Skeletal muscle satellite cell (primary cell): ENCODE measurements at regions not wholly inside any gene's neighbourhood (a gene's known extent, or its start where the extent isn't known, plus 50 kb on each side); places are given as distances from the start of the nearest gene placed in this dataset.
"Not testable (repeated sequence)": the region's sequence is repeated elsewhere in the genome, so short reads cannot be mapped to it uniquely, and the experiment has no call there.

ENCODE experiments used
- H3K27me3 ChIP-seq: 2 replicates; pipeline ENCODE4 v1.7.0; 2013; ENCODE audit warnings: low read length; ENCODE audit not compliant: control insufficient read depth, insufficient read depth
- H3K36me3 ChIP-seq: 2 replicates; pipeline ENCODE4 v1.7.0; 2013; ENCODE audit warnings: mild to moderate bottlenecking, control low read depth, low read length; ENCODE audit not compliant: insufficient read depth
- H3K4me1 ChIP-seq: 2 replicates; pipeline ENCODE4 v1.7.0; 2013; ENCODE audit warnings: low read length; ENCODE audit not compliant: control insufficient read depth, insufficient read depth
- H3K4me2 ChIP-seq: 2 replicates; pipeline ENCODE4 v1.7.0; 2013; ENCODE audit warnings: mild to moderate bottlenecking, low read length
- H3K4me3 ChIP-seq: 2 replicates; pipeline ENCODE4 v1.7.0; 2013; ENCODE audit warnings: low read length
- H3K9ac ChIP-seq: 2 replicates; pipeline ENCODE4 v1.7.0; 2013; ENCODE audit warnings: mild to moderate bottlenecking, low read depth, low read length, moderate library complexity
- H3K9me3 ChIP-seq: replicated peaks from 2 replicates; pipeline ENCODE4 v1.7.0; 2013; ENCODE audit warnings: mild to moderate bottlenecking, control low read depth, low read length

GRCh38 chr5:130874861-130875417, 290.1 kb downstream of the HINT1 start:
- Histone ChIP-seq H3K9ac (no peak overlapping the region), H3K4me1 (no peaks in the 10 kb centered on the region), H3K4me2 (no peak overlapping the region), H3K27me3 (no peaks in the 10 kb centered on the region), H3K9me3 (no peaks in the 10 kb centered on the region), H3K4me3 (no peak overlapping the region), H3K36me3 (no peaks in the 10 kb centered on the region)

- H3K27me3 ChIP-seq: no peaks in the 10 kb centered on the region
- H3K4me3 ChIP-seq: no peak overlapping the region
- no peaks in the 10 kb centered on the region for H3K9me3 ChIP-seq
- no peaks in the 10 kb centered on the region for H3K36me3 ChIP-seq
- H3K4me1 ChIP-seq: no peaks in the 10 kb centered on the region
- no peak overlapping the region for H3K4me2 ChIP-seq
- H3K9ac ChIP-seq: no peak overlapping the region
These were observed 293.5 kb downstream of the HINT1 start for GRCh38 chr5:130871346-130872086.

- no peak overlapping the region for H3K9ac ChIP-seq
- no peak overlapping the region for H3K4me3 ChIP-seq
- H3K9me3 ChIP-seq: no peaks in the 10 kb centered on the region
- H3K4me2 ChIP-seq: no peak overlapping the region
- H3K27me3 ChIP-seq: no peaks in the 10 kb centered on the region
- H3K36me3 ChIP-seq: no peaks in the 10 kb centered on the region
- H3K4me1 ChIP-seq: no peaks in the 10 kb centered on the region
These were observed 294.4 kb downstream of the HINT1 start for GRCh38 chr5:130870691-130871090.

GRCh38 chr5:130868186-130868840, 296.7 kb downstream of the HINT1 start:
- Histone ChIP-seq H3K36me3 (no peaks in the 10 kb centered on the region), H3K4me3 (no peak overlapping the region), H3K9ac (no peak overlapping the region), H3K4me1 (no peaks in the 10 kb centered on the region), H3K27me3 (no peaks in the 10 kb centered on the region), H3K4me2 (no peak overlapping the region), H3K9me3 (no peaks in the 10 kb centered on the region)

GRCh38 chr5:130845049-130845765, 319.8 kb downstream of the HINT1 start:
- no peaks in the 10 kb centered on the region for H3K9me3 ChIP-seq
- H3K36me3 ChIP-seq: no peaks in the 10 kb centered on the region
- no peak overlapping the region for H3K4me2 ChIP-seq
- no peaks in the 10 kb centered on the region for H3K4me1 ChIP-seq
- H3K9ac ChIP-seq: no peak overlapping the region
- no peak overlapping the region for H3K4me3 ChIP-seq
- H3K27me3 ChIP-seq: no peaks in the 10 kb centered on the region

- no peaks in the 10 kb centered on the region for H3K4me1 ChIP-seq
- no peak overlapping the region for H3K4me2 ChIP-seq
- H3K36me3 ChIP-seq: no peaks in the 10 kb centered on the region
- no peaks in the 10 kb centered on the region for H3K9me3 ChIP-seq
- no peaks in the 10 kb centered on the region for H3K27me3 ChIP-seq
- no peak overlapping the region for H3K9ac ChIP-seq
- no peak overlapping the region for H3K4me3 ChIP-seq
These were observed 328.1 kb downstream of the HINT1 start for GRCh38 chr5:130836729-130837649.

GRCh38 chr5:130817598-130818384, 347.3 kb downstream of the HINT1 start:
- H3K4me2 ChIP-seq: not testable (repeated sequence)

GRCh38 chr5:130815246-130815645, 349.8 kb downstream of the HINT1 start:
- H3K4me3 ChIP-seq: no peak overlapping the region
- no peaks in the 10 kb centered on the region for H3K36me3 ChIP-seq
- no peak overlapping the region for H3K9ac ChIP-seq
- H3K27me3 ChIP-seq: no peaks in the 10 kb centered on the region
- no peaks in the 10 kb centered on the region for H3K4me1 ChIP-seq
- H3K9me3 ChIP-seq: no peaks in the 10 kb centered on the region
- no peak overlapping the region for H3K4me2 ChIP-seq

More at GRCh38 chr5:130817598-130818384, 347.3 kb downstream of the HINT1 start:
- not testable (repeated sequence) for H3K9me3 ChIP-seq, H3K4me3 ChIP-seq, H3K9ac ChIP-seq, H3K4me1 ChIP-seq, H3K27me3 ChIP-seq, H3K36me3 ChIP-seq

- Histone ChIP-seq H3K4me2 (no peak overlapping the region), H3K27me3 (no peaks in the 10 kb centered on the region), H3K4me1 (no peaks in the 10 kb centered on the region), H3K9me3 (no peaks in the 10 kb centered on the region), H3K4me3 (no peak overlapping the region), H3K9ac (no peak overlapping the region), H3K36me3 (no peaks in the 10 kb centered on the region)
These were observed 356.4 kb downstream of the HINT1 start for GRCh38 chr5:130808691-130809090.

GRCh38 chr5:130805648-130806047, 359.4 kb downstream of the HINT1 start:
- Histone ChIP-seq H3K4me2 (no peak overlapping the region), H3K36me3 (no peaks in the 10 kb centered on the region), H3K9ac (no peak overlapping the region), H3K9me3 (no peaks in the 10 kb centered on the region), H3K4me3 (no peak overlapping the region), H3K4me1 (no peaks in the 10 kb centered on the region), H3K27me3 (no peaks in the 10 kb centered on the region)
